HG02642 (cell line): ENCODE measurements at regions not wholly inside any gene's neighbourhood (a gene's known extent, or its start where the extent isn't known, plus 50 kb on each side); places are given as distances from the start of the nearest gene placed in this dataset.
A peak's percentile ranks its signal among the peaks of the same experiment; 100 is the strongest.
"Not testable (repeated sequence)": the region's sequence is repeated elsewhere in the genome, so short reads cannot be mapped to it uniquely, and the experiment has no call there.

Experiments
- ATAC-seq: cut with Tn5 transposase; IDR thresholded peaks from one replicate; pipeline ENCODE4 v1.9.1; 2021; ENCODE audit warnings: mild to moderate bottlenecking; ENCODE audit not compliant: unreplicated experiment, poor library complexity

GRCh38 chr3:144660186-144660585 is 688.6 kb downstream of the DIPK2A start:
- ATAC-seq, result no peak

GRCh38 chr3:144662729-144663128 is 691.1 kb downstream of the DIPK2A start:
- no peak for ATAC-seq

DNA sequence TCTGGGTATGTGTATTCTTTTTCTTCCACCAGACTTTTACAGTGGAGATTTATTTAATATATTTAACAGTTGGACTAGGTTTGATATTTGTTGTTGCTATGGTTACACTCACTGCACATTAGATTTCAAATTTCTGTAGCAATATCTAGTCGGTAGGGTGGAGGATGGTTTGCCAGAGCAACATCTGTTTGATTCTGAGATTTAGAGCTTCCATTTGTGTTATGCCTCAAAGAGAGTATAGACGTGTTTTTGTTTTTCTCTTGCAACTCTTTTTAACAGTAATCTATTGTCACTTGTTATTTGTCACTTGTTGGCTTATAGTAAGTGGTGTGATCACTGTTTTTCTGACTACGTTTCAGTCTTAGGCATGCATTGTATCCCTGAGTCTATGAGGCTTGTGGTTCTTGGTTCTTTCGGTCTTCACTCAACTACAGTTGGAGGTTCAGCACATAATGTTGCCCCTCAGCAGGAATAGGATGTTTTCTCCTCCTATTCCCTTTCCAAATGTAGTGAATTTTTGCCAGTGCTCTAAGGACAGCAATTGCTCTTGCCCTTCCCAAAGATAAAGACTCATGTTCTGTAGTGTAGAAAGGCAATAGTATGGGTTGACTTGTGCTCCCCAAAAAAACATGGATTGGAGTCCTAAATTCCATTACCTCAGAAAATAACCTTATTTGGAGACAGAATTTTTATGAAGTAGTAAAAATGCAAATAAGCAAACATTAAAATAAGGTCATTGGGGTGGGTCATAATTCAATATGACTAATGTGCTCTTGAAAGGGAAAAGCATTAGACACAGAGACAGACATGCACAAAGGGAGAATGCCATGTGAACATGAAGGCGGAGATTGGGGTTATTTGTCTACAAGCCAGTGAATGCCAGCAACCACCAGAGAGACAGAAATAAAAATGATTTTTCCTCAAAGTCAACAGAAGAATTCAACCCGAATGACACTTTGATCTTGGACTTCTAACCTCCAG is 692.1 kb downstream of the DIPK2A start:
- no peak for ATAC-seq

- ATAC-seq, result no peak
These were observed 694.0 kb downstream of the DIPK2A start for GRCh38 chr3:144665567-144666053.

GRCh38 chr3:144670571-144670970 is 698.9 kb downstream of the DIPK2A start:
- ATAC-seq, result no peak

- ATAC-seq, result no peak
These were observed 705.5 kb downstream of the DIPK2A start for GRCh38 chr3:144677103-144677502.

GRCh38 chr3:144683065-144683464 is 711.4 kb downstream of the DIPK2A start:
- no peak for ATAC-seq

DNA sequence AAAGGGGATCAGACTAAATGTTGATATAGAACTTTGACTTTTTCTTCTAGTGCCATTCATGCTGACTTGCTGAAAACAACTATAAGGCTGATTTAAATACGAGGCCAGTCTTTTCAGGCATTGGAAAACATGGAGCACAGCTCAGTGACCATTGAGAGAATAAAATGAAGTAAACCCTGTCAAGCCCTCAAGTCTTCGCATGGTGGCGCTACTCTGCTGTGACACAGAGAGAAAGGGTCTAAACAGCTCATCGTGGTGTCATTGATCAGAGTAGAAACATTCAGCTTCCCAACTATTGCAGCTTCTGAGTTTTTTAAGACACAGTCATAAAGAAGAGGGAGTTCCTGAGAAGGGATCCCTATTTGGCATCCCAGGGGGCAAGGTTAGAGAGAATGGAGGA is 716.2 kb downstream of the DIPK2A start:
- ATAC-seq, result no peak

DNA sequence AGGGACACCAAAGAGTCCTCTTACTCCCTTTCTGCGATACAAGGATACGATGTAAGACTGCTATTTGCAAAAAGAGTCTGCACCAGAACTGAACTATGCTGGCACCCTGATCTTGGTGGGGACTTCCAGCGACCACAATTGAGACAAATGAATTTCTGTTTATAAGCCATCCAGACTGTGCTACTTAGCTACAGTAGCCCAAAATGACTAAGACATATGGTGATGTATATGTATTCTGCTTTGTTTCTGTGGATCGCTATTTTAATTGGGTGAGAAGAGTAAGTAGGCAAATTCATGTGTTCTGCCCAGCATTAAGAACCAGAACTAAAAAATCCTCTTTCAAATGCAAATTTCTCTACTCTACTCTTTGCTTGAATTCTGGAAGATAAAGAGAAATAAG is 720.9 kb downstream of the DIPK2A start:
- no peak for ATAC-seq

DNA sequence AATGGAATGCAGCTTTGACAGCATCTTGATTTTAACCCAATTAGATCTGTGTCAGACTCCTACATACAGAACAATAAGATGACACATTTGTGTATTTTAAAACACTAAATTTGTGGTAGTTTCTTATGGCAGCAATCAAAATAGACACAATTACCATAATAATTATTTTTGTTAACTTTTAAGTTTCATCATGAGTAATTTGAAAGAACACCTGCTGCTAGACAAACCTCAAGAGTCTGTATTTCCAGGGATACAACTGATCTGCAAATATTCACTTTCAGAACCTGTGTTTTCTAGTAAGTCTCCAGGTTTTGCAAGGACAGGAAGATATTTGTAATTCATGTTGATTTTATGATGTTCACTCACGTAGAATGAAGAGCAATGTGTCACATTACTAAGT is 736.8 kb downstream of the DIPK2A start:
- no peak for ATAC-seq

DNA sequence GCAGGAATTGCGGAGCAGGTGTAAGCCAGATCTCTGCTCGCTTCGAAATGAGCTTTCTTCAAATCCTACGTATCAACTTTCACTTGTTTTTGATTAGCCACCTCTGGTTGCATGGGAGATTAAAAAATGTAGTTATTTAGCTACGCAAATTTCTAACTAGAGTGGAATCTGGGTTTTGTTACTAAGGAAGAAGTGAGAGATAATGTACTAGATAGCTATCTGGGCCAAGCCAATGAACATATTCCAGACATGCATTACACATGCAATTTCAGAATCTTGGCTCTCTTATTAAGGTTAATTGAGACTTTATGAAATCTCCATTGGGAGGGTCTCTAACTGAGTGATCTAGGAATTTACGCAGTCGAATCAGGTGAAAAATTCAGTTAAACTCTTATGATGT is 765.7 kb downstream of the DIPK2A start:
- no peak for ATAC-seq

GRCh38 chr3:144743225-144743668 is 771.6 kb downstream of the DIPK2A start:
- ATAC-seq, result no peak

- ATAC-seq, result no peak
These were observed 772.9 kb downstream of the DIPK2A start for GRCh38 chr3:144744473-144744872.

GRCh38 chr3:144746631-144747030 is 775.0 kb downstream of the DIPK2A start:
- no peak for ATAC-seq

DNA sequence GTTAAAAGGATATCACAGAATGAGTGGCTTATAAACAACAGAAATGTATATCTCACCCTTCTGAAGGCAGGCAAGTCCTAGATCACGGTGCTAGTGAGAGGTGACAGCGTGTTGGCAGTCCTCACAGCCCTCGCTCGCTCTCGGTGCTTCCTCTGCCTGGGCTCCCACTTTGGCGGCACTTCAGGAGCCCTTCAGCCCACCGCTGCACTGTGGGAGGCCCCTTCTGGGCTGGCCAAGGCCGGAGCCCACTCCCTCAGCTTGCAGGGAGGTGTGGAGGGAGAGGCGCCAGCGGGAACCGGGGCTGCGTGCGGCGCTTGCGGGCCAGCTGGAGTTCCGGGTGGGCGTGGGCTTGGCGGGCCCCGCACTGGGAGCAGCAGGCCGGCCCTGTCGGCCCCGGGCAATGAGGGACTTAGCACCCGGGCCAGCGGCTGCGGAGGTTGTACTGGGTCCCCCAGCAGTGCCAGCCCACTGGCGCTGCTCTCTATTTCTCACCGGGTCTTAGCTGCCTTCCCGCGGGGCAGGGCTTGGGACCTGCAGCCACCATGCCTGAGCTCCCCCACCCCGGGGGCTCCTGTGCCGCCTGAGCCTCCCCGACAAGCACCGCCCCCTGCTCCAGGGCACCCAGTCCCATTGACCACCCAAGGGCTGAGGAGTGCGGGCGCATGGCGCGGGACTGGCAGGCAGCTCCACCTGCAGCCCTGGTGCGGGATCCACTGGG is 778.1 kb downstream of the DIPK2A start:
- not testable (repeated sequence) for ATAC-seq

- ATAC-seq, result no peak
These were observed 782.6 kb downstream of the DIPK2A start for GRCh38 chr3:144754076-144754783.

DNA sequence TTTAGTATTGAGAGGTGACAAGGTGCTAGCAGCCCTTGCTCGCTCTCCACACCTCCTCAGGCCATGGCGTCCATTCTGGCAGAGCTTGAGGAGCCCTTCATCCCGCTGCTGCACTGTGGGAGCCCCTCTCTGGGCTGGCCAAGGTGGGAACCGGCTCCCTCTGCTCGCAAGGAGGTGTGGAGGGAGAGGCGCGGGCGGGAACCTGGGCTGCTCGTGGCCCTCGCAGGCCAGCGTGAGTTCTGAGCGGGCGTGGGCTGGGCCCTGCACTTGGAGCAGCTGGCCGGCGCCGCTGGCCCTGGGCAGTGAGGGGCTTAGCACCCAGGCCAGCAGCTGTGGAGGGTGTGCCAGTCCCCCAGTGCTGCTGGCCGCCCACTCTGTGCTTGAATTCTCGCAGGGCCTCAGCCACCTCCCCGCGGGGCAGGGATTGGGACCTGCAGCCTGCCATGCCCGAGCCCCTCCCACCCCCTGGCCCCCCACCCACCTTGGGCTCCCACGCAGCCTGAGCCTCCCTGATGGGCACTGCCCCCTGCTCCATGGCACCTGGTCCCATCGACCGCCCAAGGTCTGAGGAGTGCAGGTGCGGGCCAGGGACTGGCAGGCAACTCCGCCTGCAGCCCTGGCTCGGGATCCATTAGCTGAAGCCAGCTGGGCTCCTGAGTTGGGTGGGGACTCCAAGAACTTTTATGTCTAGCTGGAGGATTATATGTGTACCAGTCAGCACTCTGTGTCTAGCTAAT is 785.2 kb downstream of the DIPK2A start:
- ATAC-seq, result no peak

DNA sequence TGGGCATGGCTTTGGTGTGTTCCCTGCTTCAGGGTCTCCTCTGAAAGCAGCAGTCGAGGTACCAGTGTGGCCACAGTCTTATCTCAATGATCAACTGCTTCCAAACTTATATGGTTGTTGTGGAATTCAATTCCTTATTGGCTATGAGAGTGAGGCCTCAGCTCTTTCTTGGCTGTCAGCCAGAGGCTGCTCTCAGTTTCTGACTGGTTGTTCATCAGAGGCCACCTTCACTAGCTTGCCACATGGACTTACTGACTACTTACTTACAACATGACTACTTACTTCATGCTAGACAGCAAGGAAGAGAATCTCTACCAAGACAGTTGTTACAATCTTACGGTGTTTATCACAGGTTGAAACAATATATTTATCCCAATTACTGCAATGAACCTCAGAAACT is 789.2 kb downstream of the DIPK2A start:
- ATAC-seq, result no peak

GRCh38 chr3:144762091-144762490 is 790.5 kb downstream of the DIPK2A start:
- no peak for ATAC-seq

DNA sequence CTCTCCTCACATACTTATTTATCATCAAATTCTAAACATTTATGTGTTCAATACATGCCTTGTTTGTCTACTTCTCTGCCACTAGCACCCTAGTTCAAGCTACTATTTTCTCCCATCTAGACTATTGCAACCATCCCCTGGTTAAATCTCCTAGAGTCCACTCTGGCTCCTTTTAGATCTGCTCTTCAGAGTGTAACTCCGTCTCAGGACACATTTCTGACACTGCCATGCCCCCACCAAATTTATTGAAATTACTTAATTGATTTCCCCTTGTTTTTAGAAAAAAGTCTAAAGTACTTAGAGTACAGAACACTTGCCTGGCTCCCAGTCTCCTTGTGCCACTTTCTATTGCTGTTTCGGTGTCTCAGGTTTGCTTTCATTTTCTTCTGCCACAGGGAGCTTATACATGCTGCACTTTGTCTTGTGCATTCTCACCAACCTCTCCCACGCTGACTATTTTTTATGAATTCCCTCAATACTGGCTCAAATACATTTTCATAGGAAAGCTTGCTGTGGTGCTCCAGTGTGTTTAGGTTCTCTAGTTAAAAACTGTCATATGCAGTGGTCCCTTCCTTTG is 792.3 kb downstream of the DIPK2A start:
- ATAC-seq, result peak; percentile 93
